IMR-90 (cell line): ENCODE measurements at regions not wholly inside any gene's neighbourhood (a gene's known extent, or its start where the extent isn't known, plus 50 kb on each side); places are given as distances from the start of the nearest gene placed in this dataset.

Experiments
- ATAC-seq: fragments of 200-7000 bp; cut with Tn5 transposase; 2 replicates; pipeline ENCODE4 v1.9.1; 2020; ENCODE audit warnings: low read depth, mild to moderate bottlenecking, moderate library complexity
- BruUV-seq: library from RNA; stranded (reverse); fragments of 400-500 nt; replicated peaks from 2 replicates; lab custom pipeline; 2021; lab: Mats Ljungman, UMichigan
- CTCF ChIA-PET: fragments of 300-600 bp; formaldehyde crosslinking; extraction: SDS; loops from one replicate; lab custom pipeline; 2021; ENCODE audit warnings: antibody characterized with exemption; lab: Yijun Ruan, JAX
- POLR2A ChIA-PET: fragments of 300-600 bp; sonication (Branson Sonifier 250); formaldehyde crosslinking; loops from one replicate; lab custom pipeline; 2022; ENCODE audit warnings: antibody characterized with exemption; ENCODE audit not compliant: unreplicated experiment; lab: Charles Lee
- DNase-seq: peaks from one replicate; pipeline ENCODE4 v3.0.0; 2013
- H2AFZ ChIP-seq: replicated peaks from 2 replicates; pipeline ENCODE3; 2013; ENCODE audit warnings: low read length, mild to moderate bottlenecking; ENCODE audit not compliant: poor library complexity
- H2AK5ac ChIP-seq: 2 replicates; pipeline ENCODE4 v1.6.1; 2013; ENCODE audit warnings: low read depth, low read length, inconsistent platforms
- H2AK9ac ChIP-seq: replicated peaks from 2 replicates; pipeline ENCODE3; 2013; ENCODE audit warnings: mild to moderate bottlenecking, low read depth, low read length, moderate library complexity; ENCODE audit not compliant: poor library complexity
- H2BK120ac ChIP-seq: 2 replicates; pipeline ENCODE4 v1.6.1; 2013; ENCODE audit warnings: low read depth, low read length, inconsistent platforms
- H2BK15ac ChIP-seq: 3 replicates; pipeline ENCODE4 v1.6.1; 2013; ENCODE audit warnings: low read depth, low read length, inconsistent platforms
- H2BK20ac ChIP-seq: 2 replicates; pipeline ENCODE4 v1.6.1; 2013; ENCODE audit warnings: low read depth, mild to moderate bottlenecking, inconsistent platforms, low read length, moderate library complexity
- H2BK5ac ChIP-seq: 2 replicates; pipeline ENCODE4 v1.6.1; 2013; ENCODE audit warnings: mild to moderate bottlenecking, low read depth, low read length, inconsistent platforms; ENCODE audit not compliant: poor library complexity, severe bottlenecking
- H3K14ac ChIP-seq: replicated peaks from 2 replicates; pipeline ENCODE4 v1.6.1; 2013; ENCODE audit warnings: low read depth, low read length, inconsistent platforms
- H3K18ac ChIP-seq: 2 replicates; pipeline ENCODE4 v1.6.1; 2013; ENCODE audit warnings: low read depth, low read length, control low read depth
- H3K23ac ChIP-seq: 2 replicates; pipeline ENCODE4 v1.6.1; 2013; ENCODE audit warnings: low read depth, low read length, inconsistent platforms
- H3K27ac ChIP-seq: 2 replicates; pipeline ENCODE4 v1.5.1; 2013; ENCODE audit warnings: mild to moderate bottlenecking, control low read depth, low read length; ENCODE audit not compliant: insufficient read depth
- H3K27me3 ChIP-seq: 2 replicates; pipeline ENCODE4 v1.6.1; 2013; ENCODE audit warnings: low read length; ENCODE audit not compliant: control insufficient read depth, insufficient read depth
- H3K36me3 ChIP-seq: 2 replicates; pipeline ENCODE4 v1.6.1; 2013; ENCODE audit warnings: low read length, mixed read lengths; ENCODE audit not compliant: control insufficient read depth, insufficient read depth
- H3K4ac ChIP-seq: 2 replicates; pipeline ENCODE4 v1.6.1; 2013; ENCODE audit warnings: low read depth, low read length, inconsistent platforms
- H3K4me1 ChIP-seq: 2 replicates; pipeline ENCODE4 v1.6.1; 2013; ENCODE audit warnings: low read length, mixed read lengths; ENCODE audit not compliant: control insufficient read depth, insufficient read depth
- H3K4me2 ChIP-seq: 2 replicates; pipeline ENCODE4 v1.6.1; 2013; ENCODE audit warnings: low read depth, mild to moderate bottlenecking, control low read depth, low read length, moderate library complexity
- H3K4me3 ChIP-seq: 2 replicates; pipeline ENCODE4 v1.5.1; 2013; ENCODE audit warnings: low read depth, mild to moderate bottlenecking, control low read depth, low read length, moderate library complexity; ENCODE audit not compliant: insufficient read depth
- H3K56ac ChIP-seq: 2 replicates; pipeline ENCODE4 v1.6.1; 2013; ENCODE audit warnings: low read length, inconsistent platforms; ENCODE audit not compliant: insufficient read depth; ENCODE audit errors: extremely low read depth
- H3K79me1 ChIP-seq, 2 experiments: 2 replicates each; pipeline ENCODE4 v1.6.1; 2013; ENCODE audit warnings: low read length in 2 of 2, inconsistent platforms in 1 of 2, low read depth in 1 of 2
- H3K9ac ChIP-seq: 2 replicates; pipeline ENCODE4 v1.6.1; 2013; ENCODE audit warnings: low read depth, low read length, control low read depth
- H3K9me1 ChIP-seq: 2 replicates; pipeline ENCODE4 v1.6.1; 2013; ENCODE audit warnings: low read length, inconsistent platforms; ENCODE audit not compliant: insufficient read depth
- H3K9me3 ChIP-seq: 2 replicates; pipeline ENCODE4 v1.6.1; 2013; ENCODE audit warnings: low read length; ENCODE audit not compliant: control insufficient read depth, insufficient read depth
- H4K20me1 ChIP-seq: 2 replicates; pipeline ENCODE4 v1.6.1; 2013; ENCODE audit warnings: low read length, inconsistent platforms; ENCODE audit not compliant: insufficient read depth
- H4K5ac ChIP-seq: 2 replicates; pipeline ENCODE4 v1.6.1; 2013; ENCODE audit warnings: mild to moderate bottlenecking, low read depth, low read length, control low read depth
- H4K8ac ChIP-seq, 2 experiments: 2 replicates each; pipeline ENCODE4 v1.6.1; 2013; ENCODE audit warnings: low read depth in 2 of 2, low read length in 2 of 2, control low read depth in 1 of 2, inconsistent platforms in 1 of 2
- H4K91ac ChIP-seq: 2 replicates; pipeline ENCODE4 v1.6.1; 2013; ENCODE audit warnings: low read depth, low read length, inconsistent platforms; ENCODE audit not compliant: insufficient read depth
- POLR2A ChIP-seq: IDR thresholded peaks from 2 replicates; pipeline ENCODE4 v1.6.1; 2012; ENCODE audit warnings: mild to moderate bottlenecking, low read depth, low read length
- USF2 ChIP-seq: fragments of 150-350 bp; IDR thresholded peaks from 2 replicates; pipeline ENCODE4 v1.6.1; 2017; ENCODE audit warnings: mild to moderate bottlenecking, antibody characterized with exemption, low read length, low read depth
- WGBS, 2 experiments: methylation state at CpG; one replicate each; pipeline versions ENCODE4 v1.1.5 to v1.1.7; 2013; ENCODE audit warnings: missing lambda C conversion rate in 2 of 2; ENCODE audit not compliant: insufficient read length in 1 of 2; ENCODE audit errors: extremely low coverage in 2 of 2; 5-methylcytosine and 5-hydroxymethylcytosine counted together
- dilution Hi-C: fragments of 300-500 bp; cut with HindIII; formaldehyde crosslinking; loops from one replicate; pipeline ENCODE4 v1.14.3; 2018; ENCODE audit warnings: low sequenced_read_pairs; ENCODE audit not compliant: unreplicated experiment
- in situ Hi-C: fragments of 300-500 bp; cut with MboI; formaldehyde crosslinking; loops from 3 replicates; pipeline ENCODE4 v1.14.3; 2019; ENCODE audit warnings: low sequenced_read_pairs, inconsistent platforms, mixed read lengths
- intact Hi-C: fragments of 100-400 bp; cut with micrococcal nuclease; formaldehyde crosslinking; loops from 2 replicates; pipeline ENCODE4 v1.10.0; 2022

- BruUV-seq: no TSS peak
- no peak for DNase-seq
- Histone ChIP-seq H2BK5ac (peak overlapping the region; percentile 20), H3K4me2 (no peak overlapping the region), H2BK15ac (no peak overlapping the region; the same call in 2 of the 3 replicates), H4K8ac (peak overlapping the region in 1 of 2 experiments; percentile 55; a peak in 3 of 4 replicates), H3K4me1 (no peaks in the 10 kb centered on the region), H3K23ac (no peak overlapping the region), H3K9me3 (no peaks in the 10 kb centered on the region), H2AFZ (no peak overlapping the region), H3K18ac (peak overlapping the region; percentile 44; the same call in 1 of the 2 replicates), H3K4ac (no peak overlapping the region), H3K27ac (no peak overlapping the region), H4K20me1 (no peaks in the 10 kb centered on the region), H3K4me3 (no peak overlapping the region), H3K56ac (no peak overlapping the region), H2AK9ac (no peak overlapping the region), H3K9ac (no peak overlapping the region), H3K36me3 (no peaks in the 10 kb centered on the region), H3K9me1 (no peaks in the 10 kb centered on the region), H3K14ac (no peak overlapping the region), H2BK120ac (no peak overlapping the region), H3K79me1 (no peaks in the 10 kb centered on the region), H4K91ac (no peak overlapping the region), H4K5ac (no peak overlapping the region), H2AK5ac (no peak overlapping the region), H3K27me3 (no peaks in the 10 kb centered on the region), H2BK20ac (no peak overlapping the region)
- POLR2A ChIA-PET: no interaction called here
- in situ Hi-C loops: no loop called here
- CTCF ChIA-PET: no interaction called here
- intact Hi-C loops: no loop called here
- no peak for ATAC-seq
- TF ChIP-seq POLR2A: no peak
- TF ChIP-seq USF2: no peak
- dilution Hi-C loops: no loop called here
- WGBS, 2 experiments: 100% methylated on average over 1 of the region's 3 CpGs; no CpG with 5 or more reads in 1 of the 2 experiments
Observed at GRCh38 chr4:33062155-33062806, 2342.1 kb downstream of the PCDH7 start.
